ENCODE measurements at regions not wholly inside any gene's neighbourhood (a gene's known extent, or its start where the extent isn't known, plus 50 kb on each side); places are given as distances from the start of the nearest gene placed in this dataset.
"Not testable (repeated sequence)": the region's sequence is repeated elsewhere in the genome, so short reads cannot be mapped to it uniquely, and the experiment has no call there.

DNA sequence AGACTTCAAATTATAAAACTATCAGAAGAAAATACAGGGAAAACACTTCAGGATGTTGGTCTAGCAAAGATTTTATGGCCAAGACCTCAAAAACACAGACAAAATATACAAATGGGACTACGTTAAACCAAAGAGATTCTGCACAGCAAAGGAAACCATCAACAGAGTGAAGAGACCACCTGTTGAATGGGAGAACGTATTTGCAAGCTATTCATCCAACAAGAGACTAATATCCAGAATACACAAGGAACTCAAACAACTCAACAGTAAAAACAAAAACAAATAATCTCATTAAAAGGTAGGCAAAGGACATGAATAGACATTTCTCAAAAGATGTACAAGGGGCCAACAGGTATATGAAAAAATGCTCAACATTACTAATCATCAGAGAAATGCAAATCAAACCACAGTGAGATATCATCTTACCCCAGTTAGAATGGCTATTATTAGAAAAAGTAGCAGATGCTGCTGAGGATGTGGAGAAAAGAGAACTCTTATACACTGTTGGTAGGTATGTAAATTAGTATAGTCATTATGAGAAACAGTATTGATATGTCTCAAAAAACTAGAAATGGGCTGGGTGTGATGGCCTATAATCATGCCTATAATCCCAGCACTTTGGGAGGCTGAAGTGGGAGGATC, 112.6 kb downstream of the LRIG2 start:
- no peak for DNase-seq (ENCODE audit: low read depth)

DNA sequence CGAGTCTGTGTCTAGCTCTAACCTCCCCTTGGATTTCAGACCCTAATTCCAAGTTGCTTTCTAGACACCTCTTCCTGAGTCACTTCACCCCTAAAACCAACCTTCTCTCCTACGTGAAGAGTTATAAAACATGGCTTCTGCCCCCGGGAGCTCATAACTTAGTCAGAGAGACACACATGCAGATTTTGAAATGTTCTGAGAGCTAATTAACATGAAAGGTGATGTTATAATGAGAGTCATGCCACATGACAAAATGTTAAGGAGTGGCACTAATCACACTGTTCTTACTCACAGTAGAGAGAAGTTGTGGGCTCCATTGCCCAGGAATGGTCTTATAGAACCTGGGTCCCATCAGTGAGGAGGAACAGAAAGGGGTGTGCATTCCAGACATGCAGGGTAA, 117.1 kb downstream of the LRIG2 start:
- DNase-seq (ENCODE audit: low read depth) = no peak

DNA sequence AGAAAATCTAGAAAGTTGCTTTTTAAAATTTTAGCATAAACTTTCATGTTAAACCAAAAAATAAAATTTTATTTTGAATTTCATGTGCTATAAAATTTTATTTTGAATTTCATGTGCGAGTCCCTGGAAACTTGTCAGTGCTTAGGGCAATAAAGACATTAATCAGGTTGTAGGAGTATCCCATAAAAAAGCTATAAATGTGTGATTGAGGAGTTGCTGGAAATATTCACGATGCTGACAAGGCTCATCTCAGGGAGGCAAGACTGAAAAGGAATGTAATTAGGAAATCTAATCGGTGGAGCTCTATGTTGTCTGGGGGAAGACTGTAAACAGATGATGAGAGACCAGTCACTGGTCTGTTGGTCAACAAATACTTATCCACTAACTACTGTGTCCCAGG, 117.9 kb downstream of the LRIG2 start:
- DNase-seq (ENCODE audit: low read depth) = no peak

DNA sequence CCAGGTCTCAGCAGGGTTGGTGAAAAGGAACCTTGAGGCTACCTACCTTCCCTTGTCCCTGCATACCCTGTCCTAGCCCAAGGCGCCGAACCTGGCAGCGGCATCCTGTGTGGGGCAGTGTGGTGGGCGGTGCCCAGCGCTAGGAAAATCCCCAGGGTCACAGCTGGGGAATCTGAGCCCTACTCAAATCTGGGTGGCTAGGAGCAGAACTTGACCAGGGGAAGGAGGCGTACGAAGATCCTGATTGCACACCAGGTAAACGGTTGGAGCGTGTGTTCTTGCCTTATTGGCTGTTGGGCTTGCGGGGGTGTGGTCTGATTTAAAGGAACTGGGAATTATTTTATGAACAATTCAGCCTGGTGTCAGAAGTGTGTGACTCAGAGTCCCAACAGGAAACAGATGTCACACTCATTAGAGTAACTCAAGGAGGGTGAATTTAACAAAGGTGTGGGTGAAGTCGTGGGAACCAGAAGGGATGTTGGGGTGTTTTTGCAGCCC, 118.6 kb downstream of the LRIG2 start:
- no peak for DNase-seq (ENCODE audit: low read depth)

DNA sequence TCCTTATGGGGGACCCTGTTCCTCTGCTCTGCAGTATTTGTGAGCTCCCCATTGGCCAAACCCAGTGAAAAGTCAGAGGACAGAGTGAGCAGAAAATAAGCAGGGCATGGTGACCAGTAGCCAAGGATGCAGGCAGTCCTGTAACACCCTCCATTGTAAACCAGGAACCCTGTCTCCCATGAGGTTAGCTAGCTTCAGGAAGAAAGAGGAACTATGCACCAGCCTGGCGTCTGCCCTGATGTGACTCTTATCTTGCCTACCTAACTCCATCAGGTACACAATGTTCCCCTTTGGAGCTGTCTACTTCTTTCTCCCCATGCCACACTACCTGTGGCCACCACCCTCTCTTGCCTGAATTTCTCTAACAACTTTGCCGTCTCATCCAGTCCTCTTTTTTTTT, 119.2 kb downstream of the LRIG2 start:
- DNase-seq (ENCODE audit: low read depth) = no peak

DNA sequence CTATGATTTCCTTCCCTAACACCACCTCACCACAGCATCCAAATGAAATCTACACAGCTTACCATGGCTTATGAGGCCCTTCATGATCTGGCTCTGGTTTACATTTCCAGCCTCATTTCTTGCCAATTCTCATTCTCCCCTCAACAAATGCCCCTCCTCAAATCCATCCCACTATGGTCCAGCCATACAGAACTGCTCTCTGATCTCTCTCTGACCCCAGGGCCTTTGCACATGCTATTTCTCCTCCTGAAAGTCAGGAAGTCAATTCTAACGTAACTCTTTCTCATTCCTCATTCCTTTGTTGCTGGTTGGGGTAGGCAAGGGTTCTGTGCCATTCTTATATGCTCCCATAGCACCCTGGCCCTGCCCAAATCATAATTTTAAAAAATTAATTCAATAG, 120.0 kb downstream of the LRIG2 start:
- no peak for DNase-seq (ENCODE audit: low read depth)

DNA sequence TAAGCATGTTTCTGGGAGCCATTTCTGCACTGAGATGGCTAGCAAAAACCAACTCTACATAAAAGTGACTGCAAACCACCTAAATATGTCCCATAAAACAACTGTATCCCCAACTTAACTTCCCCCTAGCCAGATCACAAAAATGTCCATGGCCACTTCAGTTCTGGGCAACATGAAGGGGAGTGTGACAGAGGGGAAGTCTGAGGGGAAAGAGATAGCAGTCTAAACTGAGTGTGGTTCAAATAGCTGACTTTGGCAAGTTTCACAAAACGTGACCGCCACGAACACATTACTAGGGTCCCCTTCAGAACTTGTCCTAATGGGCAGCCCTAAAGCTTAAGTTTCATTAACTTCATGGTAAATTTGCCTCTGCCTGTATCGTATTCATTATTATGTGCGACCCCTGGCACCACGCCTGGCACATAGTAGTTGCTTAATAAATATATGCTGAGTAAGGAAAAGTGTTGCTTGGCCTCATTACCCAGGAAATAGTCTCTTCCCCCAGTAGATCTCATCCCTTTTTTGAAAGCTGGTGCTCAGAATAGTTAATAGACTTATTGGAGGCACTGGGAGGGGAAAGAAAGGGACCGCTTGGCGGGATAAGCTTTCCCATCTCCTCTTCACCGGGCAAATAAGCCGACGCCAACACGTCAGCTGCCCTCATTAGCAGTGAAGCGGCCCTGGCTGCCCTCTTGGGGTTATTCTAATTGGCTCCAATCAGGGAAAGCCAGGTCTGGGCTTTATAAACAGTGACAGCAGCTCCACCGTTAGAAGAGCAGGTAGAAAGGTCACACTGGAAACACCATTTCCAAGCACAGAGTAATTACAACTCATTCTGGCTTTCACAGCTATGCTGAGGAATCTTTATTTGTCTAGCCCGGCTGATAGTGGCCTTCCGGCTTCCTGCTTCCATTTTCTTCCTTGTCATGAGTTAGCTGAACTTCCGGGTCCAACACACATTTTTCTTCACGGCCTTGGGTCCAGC, 122.1 kb downstream of the LRIG2 start:
- DNase-seq (ENCODE audit: low read depth) = no peak

DNA sequence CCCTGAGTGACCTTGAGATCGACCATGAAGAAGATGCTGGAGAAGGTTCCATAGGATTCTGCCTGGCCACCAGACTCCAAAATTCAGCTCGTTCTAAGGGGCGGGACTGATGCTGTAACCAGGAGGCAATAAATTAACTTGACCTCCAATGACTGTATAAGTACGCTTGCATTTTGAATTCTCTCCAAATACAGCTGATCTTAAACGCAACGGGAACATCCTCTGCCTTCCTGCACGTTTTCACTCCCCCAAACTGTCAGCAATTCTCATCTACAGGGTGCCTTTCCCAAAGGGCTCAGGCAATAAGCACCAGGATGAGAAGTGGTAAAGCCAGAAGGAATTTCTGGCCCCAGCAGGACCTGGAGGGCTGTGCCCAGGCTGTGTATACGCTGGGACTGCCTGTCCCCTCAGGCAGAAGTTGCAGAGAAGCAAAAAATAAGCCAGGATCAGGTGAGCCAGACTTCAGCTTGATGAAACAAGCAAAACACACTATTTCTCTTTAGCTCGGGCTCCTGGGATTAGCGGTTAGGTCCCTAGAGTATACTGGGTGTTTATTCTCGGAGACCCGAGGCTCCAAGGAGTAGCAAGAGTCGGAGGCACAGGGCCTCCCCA, 124.8 kb downstream of the LRIG2 start:
- DNase-seq (ENCODE audit: low read depth) = no peak

DNA sequence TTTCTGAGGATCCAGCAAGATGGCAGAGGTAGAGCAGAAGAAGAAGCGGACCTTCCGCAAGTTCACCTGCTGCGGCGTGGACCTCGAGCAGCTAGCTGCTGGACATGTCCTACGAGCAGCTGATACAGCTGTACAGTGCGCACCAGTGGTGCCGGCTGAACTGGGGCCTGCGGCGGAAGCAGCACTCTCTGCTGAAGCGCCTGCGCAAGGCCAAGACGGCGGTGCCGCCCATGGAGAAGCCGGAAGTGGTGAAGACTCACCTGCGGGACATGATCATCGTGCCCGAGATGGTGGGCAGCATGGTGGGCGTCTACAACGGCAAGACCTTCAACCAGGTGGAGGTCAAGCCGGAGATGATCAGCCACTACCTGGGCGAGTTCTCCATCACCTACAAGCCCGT, 125.8 kb downstream of the LRIG2 start:
- DNase-seq (ENCODE audit: low read depth) = no peak

DNA sequence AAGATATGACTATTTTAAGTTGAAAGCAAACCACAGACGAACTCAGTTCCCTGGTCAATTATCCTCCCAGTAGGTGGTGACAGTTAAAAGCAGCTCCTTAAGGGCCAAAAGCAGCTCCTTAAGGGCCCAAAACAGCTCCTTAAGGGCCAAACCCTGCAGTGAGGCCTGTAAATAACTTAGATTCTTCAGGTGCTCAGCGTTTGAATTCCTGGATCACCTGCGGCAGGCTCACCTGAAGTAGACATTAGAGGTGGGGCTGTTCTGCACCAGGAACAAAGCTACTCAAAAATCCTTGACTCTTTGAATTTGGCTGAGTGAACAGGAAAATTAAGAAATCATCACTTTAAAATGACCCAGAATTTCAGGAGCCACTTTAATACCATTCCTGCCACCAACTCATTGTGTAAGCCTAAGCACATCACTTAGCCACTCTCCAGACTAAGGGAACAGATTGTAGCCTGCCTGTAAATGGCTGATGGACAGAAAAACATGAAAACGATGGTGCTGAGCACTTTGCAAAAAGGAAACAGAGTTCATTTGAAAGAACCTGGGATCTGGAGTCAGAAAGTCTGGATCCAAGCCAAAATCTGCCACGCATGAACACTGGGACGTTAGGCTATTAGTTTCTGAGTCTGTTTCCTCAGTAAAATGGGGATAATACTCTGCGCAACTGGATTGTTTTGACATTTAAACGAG, 126.9 kb downstream of the LRIG2 start:
- no peak for DNase-seq (ENCODE audit: low read depth)

DNA sequence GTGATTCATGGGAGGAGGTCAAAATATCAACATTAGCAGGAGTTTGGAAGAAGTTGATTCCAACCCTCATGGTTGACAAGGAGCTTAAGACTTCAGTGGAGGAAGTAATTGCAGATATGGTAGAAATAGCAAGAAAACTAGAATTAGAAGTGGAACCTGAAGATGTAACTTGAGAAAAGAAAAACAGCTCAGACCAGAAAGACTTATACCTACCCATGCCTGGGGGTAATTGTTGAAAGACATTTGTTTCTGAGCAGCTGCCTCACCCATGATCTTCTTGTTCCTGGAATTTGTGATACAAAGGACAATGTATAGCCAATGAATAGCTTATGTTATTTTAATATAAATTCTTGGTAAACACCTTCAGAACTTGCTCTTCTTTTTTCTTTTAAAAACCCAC, 128.6 kb downstream of the LRIG2 start:
- no peak for DNase-seq (ENCODE audit: low read depth)

DNA sequence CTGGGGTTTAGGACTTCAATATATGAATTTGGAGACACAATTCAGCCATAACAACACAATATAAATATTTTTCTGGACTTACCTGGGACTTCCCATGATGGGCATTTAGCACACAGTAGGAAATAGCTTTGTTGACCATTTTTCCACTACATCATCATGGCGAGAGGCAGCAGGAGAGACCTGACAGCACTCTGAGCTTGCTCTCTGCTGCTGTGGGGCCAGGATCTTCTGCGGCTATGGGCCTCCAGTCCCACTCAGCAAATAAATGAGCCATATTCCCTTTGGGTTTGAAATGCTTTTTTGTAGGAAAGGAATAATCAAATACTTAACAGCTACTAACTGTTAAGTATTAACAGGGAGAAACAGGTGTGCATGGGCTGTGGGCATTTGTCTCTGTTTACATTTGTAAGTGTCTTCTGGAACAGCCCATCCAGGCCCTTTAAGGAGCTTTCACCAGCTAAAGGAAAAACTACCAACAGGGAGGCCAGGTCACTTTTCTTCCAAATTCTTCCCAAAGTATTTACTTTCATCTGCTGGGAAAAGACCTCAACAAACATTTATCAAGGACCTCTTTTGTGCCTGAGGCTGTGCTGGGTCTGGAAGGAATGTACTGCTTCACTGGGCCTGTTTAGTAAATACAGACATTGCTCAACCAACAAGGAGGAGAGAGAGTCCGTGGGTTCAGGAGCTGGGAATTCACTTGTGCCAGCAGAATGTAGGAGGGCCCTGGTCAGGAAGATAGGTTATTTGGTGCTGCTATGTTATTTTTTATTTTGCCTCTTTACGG, 133.2 kb downstream of the LRIG2 start:
- DNase-seq (ENCODE audit: low read depth) = no peak

DNA sequence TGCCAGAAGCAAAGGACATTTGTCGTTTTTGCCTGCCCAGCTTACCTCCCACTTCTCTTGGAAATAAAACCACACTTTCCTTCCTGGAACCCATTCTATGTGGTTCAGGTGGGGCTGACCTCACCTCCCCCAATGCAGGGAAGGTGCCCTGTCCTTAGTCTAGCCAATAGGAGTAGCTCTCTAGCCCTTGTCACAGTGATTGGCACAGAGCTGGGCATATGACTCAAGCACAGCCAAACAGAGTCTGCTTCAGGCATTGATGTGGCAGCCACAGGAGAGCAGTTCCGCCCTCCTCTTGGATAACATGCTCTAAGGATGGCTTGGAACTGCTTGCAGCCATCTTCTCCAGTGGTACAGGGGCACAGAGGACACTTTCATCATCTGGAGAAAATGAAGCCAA, 134.0 kb downstream of the LRIG2 start:
- no peak for DNase-seq (ENCODE audit: low read depth)

DNA sequence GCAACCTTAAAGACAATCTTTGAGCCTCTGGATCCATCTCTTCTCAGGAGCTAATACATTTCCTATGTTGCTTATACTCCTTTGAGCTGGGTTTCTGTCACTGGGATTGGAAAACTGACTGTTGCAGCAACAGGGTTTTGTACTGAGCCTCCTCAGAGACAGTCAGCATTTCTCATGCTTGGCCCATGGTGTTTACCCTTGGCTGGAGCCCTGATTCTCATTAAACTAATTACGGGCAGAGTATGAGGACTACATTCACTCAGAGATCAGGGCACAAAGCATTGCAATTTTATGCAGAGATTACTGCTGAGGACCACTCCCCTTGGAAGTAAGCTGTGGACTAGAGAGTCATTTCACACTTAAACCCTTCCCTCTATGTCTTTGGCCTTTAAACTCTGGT, 134.5 kb downstream of the LRIG2 start:
- DNase-seq (ENCODE audit: low read depth) = no peak

DNA sequence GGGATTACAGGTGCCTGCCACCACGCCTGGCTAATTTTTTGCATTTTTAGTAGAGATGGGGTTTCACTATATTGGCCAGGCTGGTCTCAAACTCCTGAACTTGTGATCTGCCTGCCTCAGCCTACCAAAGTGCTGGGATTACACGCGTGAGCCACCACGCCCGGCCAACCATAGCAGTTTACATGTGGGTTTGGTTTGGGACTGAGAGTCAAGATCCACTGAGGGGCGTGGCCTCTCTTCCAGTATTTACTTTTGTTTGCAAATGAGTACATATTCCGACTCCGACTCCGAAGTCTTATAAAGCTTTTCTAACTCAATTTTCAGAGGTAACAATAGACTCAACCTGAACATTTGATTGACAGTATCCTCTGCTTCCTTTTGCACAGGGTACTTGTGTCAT, 135.4 kb downstream of the LRIG2 start:
- DNase-seq (ENCODE audit: low read depth) = not testable (repeated sequence)

DNA sequence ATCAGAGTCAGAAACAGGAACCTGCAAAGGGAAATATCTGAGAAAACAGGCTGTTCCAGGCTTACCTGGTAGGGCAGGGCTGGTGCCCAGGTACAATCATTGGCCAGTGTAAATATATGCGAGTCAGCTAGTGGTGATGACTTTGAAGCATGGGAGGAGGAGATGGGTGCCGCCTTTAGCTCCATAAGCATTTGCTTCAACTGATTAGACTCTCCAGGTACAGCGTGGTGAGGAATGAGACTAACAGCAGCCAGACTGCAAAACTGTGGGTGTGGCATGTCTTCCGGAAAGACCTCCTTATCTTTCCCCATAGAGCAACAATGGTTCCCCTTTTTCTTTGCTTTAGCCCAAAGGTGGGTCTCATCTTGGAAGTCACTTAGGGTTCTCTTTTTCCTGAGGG, 137.2 kb downstream of the LRIG2 start:
- DNase-seq (ENCODE audit: low read depth) = no peak

DNA sequence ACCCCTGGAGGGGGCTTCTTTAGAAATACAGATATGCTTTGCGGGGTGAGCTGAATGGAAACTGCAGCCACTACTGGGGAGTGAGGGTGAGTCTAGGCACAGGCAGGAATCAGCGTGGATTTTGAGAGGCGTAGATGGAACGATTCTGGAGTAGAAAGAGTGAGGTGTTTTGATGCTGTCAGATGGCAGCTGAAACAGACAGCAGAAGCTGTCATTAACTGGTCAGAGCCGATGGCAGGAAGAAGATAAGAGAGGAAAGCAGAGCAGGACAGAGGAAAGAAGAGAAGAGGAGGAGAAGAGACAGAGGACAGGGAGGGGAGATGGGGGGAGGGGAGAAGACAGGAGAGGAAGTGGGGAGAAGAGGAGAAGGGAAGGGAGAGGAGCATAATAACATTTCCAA, 138.5 kb downstream of the LRIG2 start:
- DNase-seq (ENCODE audit: low read depth) = no peak

DNA sequence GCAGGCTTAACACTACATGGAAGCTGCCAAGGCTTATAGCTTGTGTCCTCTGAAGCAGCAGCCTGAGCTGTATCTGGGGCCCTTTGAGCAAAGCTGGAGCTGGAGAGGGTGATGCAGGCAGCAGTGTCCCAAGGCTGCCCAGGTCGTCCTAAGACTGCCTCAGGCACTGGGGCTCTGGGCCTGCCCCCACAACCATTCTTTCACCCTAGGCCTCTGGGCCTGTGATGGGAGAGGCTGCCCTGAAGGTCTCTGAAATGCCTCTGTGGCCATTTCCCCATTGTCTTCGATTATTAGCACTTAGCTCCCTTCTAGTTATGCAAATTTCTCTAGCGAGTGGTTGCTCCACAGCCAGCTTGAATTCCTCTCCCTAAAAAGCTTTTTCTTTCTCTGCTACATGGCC, 142.0 kb downstream of the LRIG2 start:
- no peak for DNase-seq (ENCODE audit: low read depth)

DNA sequence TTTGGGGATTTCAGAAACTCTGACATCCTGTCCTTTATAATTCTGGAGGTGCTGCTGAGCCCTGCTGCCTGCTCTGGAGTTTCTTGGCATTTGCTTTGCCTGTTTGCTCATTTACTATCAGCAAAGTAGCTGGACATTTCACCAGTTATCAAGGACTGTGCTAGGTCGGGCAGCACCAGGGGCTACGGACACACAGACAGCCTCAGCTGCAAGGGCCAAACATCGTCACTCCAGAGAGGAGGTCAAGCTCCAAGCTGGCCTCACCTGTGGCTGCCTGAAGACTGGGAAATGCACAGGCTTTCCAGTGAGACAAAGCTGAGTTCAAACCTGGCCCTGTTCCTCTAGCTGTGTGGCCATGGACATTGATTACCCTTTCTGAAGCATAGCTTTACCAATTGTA, 143.7 kb downstream of the LRIG2 start:
- DNase-seq (ENCODE audit: low read depth) = no peak

DNA sequence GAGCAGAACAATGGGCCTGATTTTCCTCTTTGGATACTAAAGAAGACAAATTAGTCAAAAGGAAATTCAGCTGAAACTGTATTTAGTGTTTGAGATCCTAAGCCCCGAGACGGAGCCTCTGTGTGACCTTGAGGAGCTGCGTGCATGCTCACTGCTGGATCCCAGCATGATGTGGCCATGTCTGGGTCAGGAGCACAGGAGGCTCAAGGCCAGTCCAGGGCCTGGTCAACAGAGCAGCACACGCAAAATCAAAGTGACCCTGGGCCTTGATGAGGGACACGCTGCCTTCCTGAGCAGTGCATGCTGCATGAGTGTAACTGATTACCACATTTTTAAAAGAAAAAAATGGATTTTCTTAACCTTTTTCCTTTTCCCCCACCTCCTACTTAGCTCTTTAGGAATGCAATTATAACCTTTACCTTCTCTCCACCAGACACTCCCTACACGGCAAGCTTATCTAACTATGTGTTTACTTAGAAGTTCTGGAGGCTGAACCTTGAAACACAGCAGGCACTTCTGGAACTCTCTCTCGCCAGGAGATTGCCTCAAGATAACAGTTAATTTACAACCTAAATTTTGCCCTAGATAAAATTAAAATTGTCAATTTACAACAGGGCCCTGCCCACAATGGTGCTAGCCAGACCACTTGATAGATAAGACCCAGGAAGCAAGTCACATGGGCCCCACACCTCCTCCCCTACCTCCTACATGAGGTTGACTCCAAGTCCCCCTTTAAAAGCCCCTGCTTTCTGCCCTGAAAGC, 144.6 kb downstream of the LRIG2 start:
- no peak for DNase-seq (ENCODE audit: low read depth)

DNA sequence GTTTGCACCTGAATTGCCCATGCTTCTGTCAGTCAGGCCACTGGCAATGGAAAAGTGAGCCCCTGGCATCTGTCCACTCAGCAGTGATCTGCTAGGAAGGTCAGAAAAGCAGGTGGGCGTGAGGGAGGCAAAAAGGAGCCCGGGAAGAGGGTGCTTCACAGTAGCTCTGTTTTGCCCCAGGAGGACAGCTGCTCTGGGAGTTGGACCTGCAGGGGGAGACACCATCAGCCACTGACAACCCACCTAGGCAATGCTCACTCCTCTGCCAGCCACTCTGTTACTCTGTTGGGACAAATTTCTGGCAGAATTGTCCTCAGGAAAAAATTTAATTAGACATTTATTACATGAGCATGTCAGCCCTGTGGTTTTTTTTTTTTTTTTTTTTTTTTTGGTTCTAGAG, 146.4 kb downstream of the LRIG2 start:
- DNase-seq (ENCODE audit: low read depth) = no peak
